PFSK-1 (cell line): ENCODE measurements at regions not wholly inside any gene's neighbourhood (a gene's known extent, or its start where the extent isn't known, plus 50 kb on each side); places are given as distances from the start of the nearest gene placed in this dataset.

Experiments
- FOXP2 ChIP-seq: optimal IDR thresholded peaks from 2 replicates; pipeline ENCODE3; 2011; ENCODE audit warnings: borderline replicate concordance, control low read depth, inconsistent platforms; ENCODE audit not compliant: insufficient read depth; ENCODE audit errors: extremely low read length, extremely low read depth
- POLR2AphosphoS5 ChIP-seq: IDR thresholded peaks from 2 replicates; pipeline ENCODE4 v1.6.1; 2012; ENCODE audit warnings: low read depth, mild to moderate bottlenecking, control low read depth, low read length, moderate library complexity
- SIN3A ChIP-seq: IDR thresholded peaks from 2 replicates; pipeline ENCODE4 v1.6.1; 2012; ENCODE audit warnings: mild to moderate bottlenecking, low read length, moderate library complexity, borderline replicate concordance; ENCODE audit not compliant: insufficient read depth
- TAF1 ChIP-seq: IDR thresholded peaks from 2 replicates; pipeline ENCODE4 v1.6.1; 2012; ENCODE audit warnings: low read length, control low read depth, borderline replicate concordance; ENCODE audit not compliant: insufficient read depth
- TF ChIP-seq, protein P1 (sequence below), 2 experiments: IDR thresholded peaks; 2 replicates each; pipeline versions ENCODE4 v1.6.1 to v1.8.0; 2011 to 2012; ENCODE audit warnings: low read depth in 2 of 2, low read length in 2 of 2, control low read depth in 1 of 2, inconsistent platforms in 1 of 2, mild to moderate bottlenecking in 1 of 2, moderate library complexity in 1 of 2; ENCODE audit not compliant: insufficient read depth in 1 of 2

- no peak for TF ChIP-seq POLR2AphosphoS5
- TF ChIP-seq FOXP2: no peak
- TF ChIP-seq SIN3A: no peak
- no peak for TF ChIP-seq TAF1
- TF ChIP-seq, protein P1, sequence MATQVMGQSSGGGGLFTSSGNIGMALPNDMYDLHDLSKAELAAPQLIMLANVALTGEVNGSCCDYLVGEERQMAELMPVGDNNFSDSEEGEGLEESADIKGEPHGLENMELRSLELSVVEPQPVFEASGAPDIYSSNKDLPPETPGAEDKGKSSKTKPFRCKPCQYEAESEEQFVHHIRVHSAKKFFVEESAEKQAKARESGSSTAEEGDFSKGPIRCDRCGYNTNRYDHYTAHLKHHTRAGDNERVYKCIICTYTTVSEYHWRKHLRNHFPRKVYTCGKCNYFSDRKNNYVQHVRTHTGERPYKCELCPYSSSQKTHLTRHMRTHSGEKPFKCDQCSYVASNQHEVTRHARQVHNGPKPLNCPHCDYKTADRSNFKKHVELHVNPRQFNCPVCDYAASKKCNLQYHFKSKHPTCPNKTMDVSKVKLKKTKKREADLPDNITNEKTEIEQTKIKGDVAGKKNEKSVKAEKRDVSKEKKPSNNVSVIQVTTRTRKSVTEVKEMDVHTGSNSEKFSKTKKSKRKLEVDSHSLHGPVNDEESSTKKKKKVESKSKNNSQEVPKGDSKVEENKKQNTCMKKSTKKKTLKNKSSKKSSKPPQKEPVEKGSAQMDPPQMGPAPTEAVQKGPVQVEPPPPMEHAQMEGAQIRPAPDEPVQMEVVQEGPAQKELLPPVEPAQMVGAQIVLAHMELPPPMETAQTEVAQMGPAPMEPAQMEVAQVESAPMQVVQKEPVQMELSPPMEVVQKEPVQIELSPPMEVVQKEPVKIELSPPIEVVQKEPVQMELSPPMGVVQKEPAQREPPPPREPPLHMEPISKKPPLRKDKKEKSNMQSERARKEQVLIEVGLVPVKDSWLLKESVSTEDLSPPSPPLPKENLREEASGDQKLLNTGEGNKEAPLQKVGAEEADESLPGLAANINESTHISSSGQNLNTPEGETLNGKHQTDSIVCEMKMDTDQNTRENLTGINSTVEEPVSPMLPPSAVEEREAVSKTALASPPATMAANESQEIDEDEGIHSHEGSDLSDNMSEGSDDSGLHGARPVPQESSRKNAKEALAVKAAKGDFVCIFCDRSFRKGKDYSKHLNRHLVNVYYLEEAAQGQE (IDR thresholded peaks at IDR 0.05; ENCODE audit: insufficient read depth in 1 of 2, low read depth in 2 of 2, low read length in 2 of 2): no peak
Observed at GRCh38 chr9:4402501-4402900, 87.8 kb upstream of the SLC1A1 start.

GRCh38 chr9:4400731-4401130 lies 89.5 kb upstream of the SLC1A1 start:
- TF ChIP-seq, protein P1 (IDR thresholded peaks at IDR 0.05; ENCODE audit: insufficient read depth in 1 of 2, low read depth in 2 of 2, low read length in 2 of 2): no peak
- TF ChIP-seq TAF1: no peak
- TF ChIP-seq SIN3A: no peak
- TF ChIP-seq FOXP2: no peak
- no peak for TF ChIP-seq POLR2AphosphoS5

GRCh38 chr9:4397917-4398316 lies 92.4 kb upstream of the SLC1A1 start:
- TF ChIP-seq FOXP2 (no peak), POLR2AphosphoS5 (no peak), SIN3A (no peak), TAF1 (no peak)
- TF ChIP-seq, protein P1 (IDR thresholded peaks at IDR 0.05; ENCODE audit: insufficient read depth in 1 of 2, low read depth in 2 of 2, low read length in 2 of 2): no peak

DNA sequence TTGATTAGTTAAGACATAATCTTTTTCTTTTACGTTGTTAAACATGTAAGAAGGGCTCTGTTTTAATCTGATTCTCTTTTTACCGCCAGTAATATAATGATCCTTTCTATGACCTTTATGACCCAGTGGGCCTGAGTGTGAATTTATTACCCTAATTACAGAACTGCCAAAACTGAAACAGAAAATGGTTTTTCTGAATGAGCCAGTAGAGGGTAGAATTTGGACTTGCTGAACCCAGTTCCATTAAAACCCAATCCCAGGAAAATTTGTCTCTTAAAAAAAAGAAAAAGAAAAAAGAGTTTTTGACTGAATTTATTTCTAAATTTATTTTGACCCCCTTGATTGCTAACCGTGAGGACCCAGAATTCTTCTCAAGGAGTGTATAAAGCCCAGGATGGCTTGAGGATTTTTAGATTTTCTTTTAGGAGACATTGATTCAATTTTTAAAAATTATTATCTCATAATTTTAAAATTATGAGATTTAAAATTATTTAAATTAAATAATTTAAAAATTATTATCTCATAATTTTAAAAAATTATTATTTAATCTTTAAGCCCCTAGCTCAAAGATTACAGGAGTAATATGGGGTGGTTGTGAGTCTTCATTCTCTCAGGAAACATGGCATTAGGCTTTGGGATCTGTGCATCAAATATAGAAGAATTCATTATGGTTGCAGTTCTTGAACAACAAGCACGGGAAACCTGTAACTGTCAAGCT lies 94.1 kb upstream of the GLIS3 start:
- no peak for TF ChIP-seq TAF1
- no peak for TF ChIP-seq FOXP2
- TF ChIP-seq POLR2AphosphoS5: no peak
- no peak for TF ChIP-seq SIN3A
- TF ChIP-seq, protein P1 (IDR thresholded peaks at IDR 0.05; ENCODE audit: insufficient read depth in 1 of 2, low read depth in 2 of 2, low read length in 2 of 2): no peak
